NCI-H2196 treated with DMSO at 0.1 percent for 48 hours (cell line): ENCODE measurements at regions not wholly inside any gene's neighbourhood (a gene's known extent, or its start where the extent isn't known, plus 50 kb on each side); places are given as distances from the start of the nearest gene placed in this dataset.
"Not testable (repeated sequence)": the region's sequence is repeated elsewhere in the genome, so short reads cannot be mapped to it uniquely, and the experiment has no call there.

ENCODE experiments used
- DNase-seq: peaks from one replicate; lab custom pipeline; 2025; ENCODE audit not compliant: unreplicated experiment; lab: John Stamatoyannopoulos, UW

GRCh38 chr3:169029674-169030285 is 633.7 kb downstream of the MECOM start:
- DNase-seq = no peak

GRCh38 chr3:169028716-169029115 is 634.8 kb downstream of the MECOM start:
- no peak for DNase-seq

GRCh38 chr3:169026543-169027182 is 636.8 kb downstream of the MECOM start:
- DNase-seq = no peak

- no peak for DNase-seq
Observed at GRCh38 chr3:169022457-169022856, 641.1 kb downstream of the MECOM start.

GRCh38 chr3:169020371-169020770 is 643.1 kb downstream of the MECOM start:
- DNase-seq = no peak

GRCh38 chr3:169009453-169009852 is 654.1 kb downstream of the MECOM start:
- no peak for DNase-seq

GRCh38 chr3:169008776-169009358 is 654.6 kb downstream of the MECOM start:
- DNase-seq = no peak

GRCh38 chr3:169007145-169007544 is 656.4 kb downstream of the MECOM start:
- no peak for DNase-seq

GRCh38 chr3:169006398-169006797 is 657.1 kb downstream of the MECOM start:
- DNase-seq = not testable (repeated sequence)

- no peak for DNase-seq
Observed at GRCh38 chr3:169002689-169003088, 660.8 kb downstream of the MECOM start.

- DNase-seq = no peak
Observed at GRCh38 chr3:168998792-168999191, 664.7 kb downstream of the MECOM start.

- DNase-seq = no peak
Observed at GRCh38 chr3:168997488-168997887, 666.0 kb downstream of the MECOM start.

GRCh38 chr3:168996622-168997021 is 666.9 kb downstream of the MECOM start:
- no peak for DNase-seq

- no peak for DNase-seq
Observed at GRCh38 chr3:168995129-168995528, 668.4 kb downstream of the MECOM start.

- no peak for DNase-seq
Observed at GRCh38 chr3:168991803-168992202, 671.7 kb downstream of the MECOM start.

GRCh38 chr3:168990621-168991020 is 672.9 kb downstream of the MECOM start:
- DNase-seq = no peak

GRCh38 chr3:168990134-168990533 is 673.4 kb downstream of the MECOM start:
- DNase-seq = no peak

GRCh38 chr3:168989396-168989795 is 674.1 kb downstream of the MECOM start:
- no peak for DNase-seq

GRCh38 chr3:168988853-168989252 is 674.7 kb downstream of the MECOM start:
- DNase-seq = no peak

GRCh38 chr3:168984872-168985271 is 678.6 kb downstream of the MECOM start:
- DNase-seq = no peak

GRCh38 chr3:168983046-168983445 is 680.5 kb downstream of the MECOM start:
- no peak for DNase-seq

- DNase-seq = no peak
Observed at GRCh38 chr3:168981396-168981795, 682.1 kb downstream of the MECOM start.
